H54 (cell line): ENCODE measurements at regions not wholly inside any gene's neighbourhood (a gene's known extent, or its start where the extent isn't known, plus 50 kb on each side); places are given as distances from the start of the nearest gene placed in this dataset.

Source experiments
- DNase-seq: peaks from one replicate; pipeline ENCODE4 v3.0.0; 2011; ENCODE audit warnings: low spot score, mixed read lengths; ENCODE audit not compliant: insufficient read length
- FAIRE-seq: peaks from 3 replicates; lab custom pipeline; 2011; peaks lifted over from hg19 to GRCh38; lab: Jason Lieb, UNC
- POLR2A ChIP-seq: IDR thresholded peaks from 2 replicates; pipeline ENCODE4 v1.6.1; 2011; ENCODE audit warnings: low read depth, mild to moderate bottlenecking, low read length

DNA sequence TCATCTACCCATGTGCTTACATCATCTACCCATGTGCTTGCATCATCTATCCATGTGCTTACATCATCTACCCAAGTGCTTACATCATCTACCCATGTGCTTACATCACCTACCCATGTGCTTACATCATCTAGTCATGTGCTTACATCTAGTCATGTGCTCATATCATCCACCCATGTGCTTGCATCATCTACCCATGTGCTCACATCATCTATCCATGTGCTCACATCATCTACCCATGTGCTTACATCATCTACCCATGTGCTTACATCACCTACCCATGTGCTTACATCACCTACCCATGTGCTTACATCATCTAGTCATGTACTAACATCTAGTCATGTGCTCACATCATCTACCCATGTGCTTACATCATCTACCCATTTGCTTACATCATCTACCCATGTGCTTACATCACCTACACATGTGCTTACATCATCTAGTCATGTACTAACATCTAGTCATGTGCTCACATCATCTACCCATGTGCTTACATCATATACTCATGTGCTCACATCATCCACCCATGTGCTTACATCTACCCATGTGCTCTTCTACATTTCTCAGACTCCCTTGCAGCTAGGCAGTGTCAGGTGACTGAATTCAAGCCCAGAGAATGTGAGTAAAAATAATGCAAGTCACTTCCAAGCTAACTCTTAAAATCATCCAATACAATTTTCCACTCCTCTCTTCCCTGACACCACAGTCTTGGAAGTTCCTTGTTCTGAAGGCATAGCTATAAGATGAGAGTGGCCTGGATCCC is 196.8 kb downstream of the CBLN1 start:
- FAIRE-seq (no peak), DNase-seq (no peak)
- no peak for TF ChIP-seq POLR2A

DNA sequence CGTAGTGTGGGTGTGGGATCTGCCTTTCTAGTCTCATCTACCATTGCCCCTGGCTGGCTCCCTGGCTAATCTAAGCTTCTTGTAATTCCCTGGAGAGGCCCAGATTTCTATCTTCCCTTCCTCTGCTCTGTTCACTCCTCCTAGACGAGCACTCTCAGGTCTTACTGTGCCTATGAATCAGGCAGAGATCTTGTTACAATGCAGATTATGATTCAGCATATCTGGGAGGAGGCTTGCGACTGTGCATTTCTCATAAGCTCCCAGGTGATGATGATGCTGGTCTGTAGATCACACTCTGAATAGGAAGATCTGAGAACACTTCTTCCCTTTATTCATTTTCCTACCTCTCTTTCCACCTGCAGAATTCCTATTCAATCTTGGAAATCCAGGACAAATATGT is 200.1 kb downstream of the CBLN1 start:
- FAIRE-seq = peak; percentile 23
- TF ChIP-seq POLR2A = no peak
- peak; percentile 11 for DNase-seq

DNA sequence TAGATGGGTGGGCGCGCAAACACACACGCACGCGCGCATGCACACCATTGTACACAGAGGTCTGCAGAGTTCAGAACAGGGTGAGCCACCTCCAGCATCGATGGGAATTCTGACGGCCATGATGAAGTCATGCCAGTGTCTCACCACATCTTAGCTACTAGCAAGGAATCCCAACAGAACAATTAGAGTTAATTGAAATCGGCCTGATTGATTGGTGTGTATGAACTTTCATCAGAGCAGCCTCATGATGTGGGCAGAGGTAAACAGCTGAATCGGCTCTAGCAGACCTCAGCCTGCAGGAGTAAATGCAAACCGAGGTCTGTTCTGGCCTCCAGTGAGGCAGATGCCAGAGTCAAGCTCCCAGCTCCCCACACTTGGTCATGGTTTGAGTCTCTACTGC is 200.6 kb downstream of the CBLN1 start:
- FAIRE-seq = no peak
- no peak for DNase-seq
- no peak for TF ChIP-seq POLR2A

- DNase-seq = no peak
- FAIRE-seq = no peak
- TF ChIP-seq POLR2A = no peak
Measured at GRCh38 chr16:49078571-49078970, 203.1 kb downstream of the CBLN1 start.

DNA sequence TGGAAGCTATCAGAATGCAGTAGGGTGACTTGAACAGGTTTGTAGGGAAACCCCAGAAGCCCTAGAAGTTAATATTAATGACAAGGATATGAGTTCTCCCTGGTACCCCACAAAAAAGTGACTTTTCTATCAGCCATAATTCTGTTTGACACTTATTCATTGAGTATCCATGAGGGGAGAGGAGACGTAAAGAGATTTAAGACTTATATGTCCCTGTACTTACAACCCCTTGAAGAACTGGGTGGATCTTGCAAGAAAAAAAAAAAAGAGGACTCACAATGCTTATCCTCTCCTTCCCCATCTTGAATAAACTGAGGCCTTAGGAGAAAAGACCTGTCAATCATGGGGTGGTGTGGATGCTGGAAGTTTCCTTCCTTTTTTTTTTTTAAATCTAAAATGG is 203.5 kb downstream of the CBLN1 start:
- no peak for FAIRE-seq
- no peak for TF ChIP-seq POLR2A
- DNase-seq = no peak

- no peak for DNase-seq
- TF ChIP-seq POLR2A = no peak
- FAIRE-seq = no peak
Measured at GRCh38 chr16:49075709-49076108, 205.9 kb downstream of the CBLN1 start.

DNA sequence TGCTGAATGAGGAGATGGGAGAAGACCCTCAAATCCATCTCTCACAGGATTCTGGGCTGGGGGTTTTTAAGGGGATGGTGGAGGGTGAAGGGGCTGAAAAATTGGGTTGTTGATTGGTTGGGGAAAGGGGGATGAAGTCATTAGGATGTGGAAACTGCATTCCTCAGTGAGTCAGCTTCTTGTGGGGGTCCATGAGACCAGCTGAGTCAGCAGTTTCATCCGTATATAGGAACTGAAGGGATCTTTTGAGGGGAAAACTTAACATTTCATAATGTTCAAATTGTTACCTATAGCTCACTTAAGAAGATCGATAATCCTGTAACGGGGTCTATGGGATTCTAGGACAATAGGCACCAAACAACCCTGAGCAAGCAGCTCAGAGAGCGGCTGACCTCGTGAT is 213.4 kb downstream of the CBLN1 start:
- no peak for DNase-seq
- TF ChIP-seq POLR2A = no peak
- no peak for FAIRE-seq

DNA sequence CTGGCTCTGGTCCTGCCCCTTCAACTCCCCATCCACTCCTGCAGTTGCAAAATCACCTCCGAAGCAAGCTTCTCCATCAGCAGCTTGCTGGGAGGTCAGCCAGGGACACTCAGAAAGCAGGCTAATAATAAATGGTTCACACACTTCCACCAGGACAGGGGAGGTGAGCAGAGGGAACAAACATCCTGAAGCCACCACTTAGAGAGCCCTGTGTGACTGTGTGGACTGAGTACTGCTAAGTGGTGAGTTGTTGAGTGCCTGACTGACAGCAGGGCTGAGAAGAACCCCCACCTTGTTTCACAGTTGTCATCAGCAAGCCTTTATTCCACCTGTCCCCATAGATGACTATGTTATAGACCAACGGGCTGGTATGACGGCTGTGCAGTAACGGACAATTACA is 213.9 kb downstream of the CBLN1 start:
- TF ChIP-seq POLR2A = no peak
- FAIRE-seq = no peak
- no peak for DNase-seq

DNA sequence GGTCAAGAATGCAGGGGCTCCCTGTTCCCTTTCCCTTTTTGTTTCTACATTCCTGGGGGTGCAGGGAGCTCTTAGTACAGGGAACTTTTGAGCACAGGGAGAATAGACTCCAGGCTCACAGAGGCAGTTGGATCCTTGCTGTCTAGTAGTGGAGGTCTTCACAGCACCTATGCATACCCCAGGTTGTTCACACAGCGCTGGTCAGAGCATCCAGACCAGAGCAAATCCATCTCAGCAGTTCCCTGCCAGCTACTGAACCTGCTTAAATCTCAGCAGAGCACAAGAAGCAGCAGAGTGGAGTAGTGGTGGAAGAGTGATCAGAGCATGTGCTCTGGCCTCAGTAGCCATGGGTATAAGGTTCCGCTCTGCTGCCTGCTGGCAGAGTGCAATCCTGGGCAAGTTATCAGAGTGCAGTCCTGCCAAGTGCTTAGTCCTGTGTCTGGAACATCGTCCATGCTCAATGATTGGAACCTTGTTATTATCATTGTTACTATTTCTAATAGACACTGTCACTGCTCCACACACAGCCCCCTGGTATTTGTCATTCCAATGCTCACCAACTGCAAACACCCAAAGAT is 220.4 kb downstream of the CBLN1 start:
- FAIRE-seq (no peak), DNase-seq (no peak)
- TF ChIP-seq POLR2A = no peak

DNA sequence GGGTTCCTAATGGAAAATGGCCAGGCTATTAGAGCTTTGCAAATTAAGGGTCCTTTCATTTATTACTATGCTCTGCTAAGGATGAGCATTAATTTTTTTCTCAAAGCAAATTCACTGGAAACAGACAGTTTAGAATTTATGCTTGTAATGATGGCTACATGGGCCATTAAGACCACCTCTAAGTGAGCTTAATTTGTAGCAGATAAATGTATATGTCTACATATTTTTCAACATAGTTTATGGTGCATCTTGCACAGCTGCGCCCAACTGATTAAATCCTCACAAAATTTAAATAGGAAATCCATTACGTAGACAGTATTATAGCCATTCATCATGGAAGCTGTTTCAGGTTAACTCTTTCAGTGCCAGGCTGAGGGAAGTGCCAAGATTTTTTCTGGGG is 220.9 kb downstream of the CBLN1 start:
- FAIRE-seq (no peak), DNase-seq (no peak)
- TF ChIP-seq POLR2A = no peak

- DNase-seq (no peak), FAIRE-seq (no peak)
- TF ChIP-seq POLR2A = no peak
Measured at GRCh38 chr16:49058382-49058781, 223.3 kb downstream of the CBLN1 start.

DNA sequence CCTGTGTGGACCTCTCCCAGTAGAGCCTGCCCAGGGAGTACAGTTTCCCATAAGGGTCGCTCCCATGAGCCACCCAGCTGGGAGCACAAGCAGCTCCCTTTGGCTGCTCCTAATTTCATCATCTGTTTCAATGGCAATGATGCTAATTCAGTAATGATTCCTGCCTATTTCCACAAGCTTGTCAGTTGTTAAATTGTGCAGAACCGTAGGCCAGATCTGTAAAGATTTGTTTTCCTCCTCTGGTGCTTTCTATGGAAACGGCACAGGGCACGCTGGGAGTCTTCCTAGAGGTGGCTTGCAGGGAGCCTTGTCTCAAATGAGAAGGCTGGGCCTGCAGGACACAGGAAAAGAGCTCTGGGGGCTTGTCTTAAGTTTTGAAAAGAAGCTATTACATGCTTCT is 223.7 kb downstream of the CBLN1 start:
- DNase-seq = no peak
- no peak for FAIRE-seq
- TF ChIP-seq POLR2A = no peak

DNA sequence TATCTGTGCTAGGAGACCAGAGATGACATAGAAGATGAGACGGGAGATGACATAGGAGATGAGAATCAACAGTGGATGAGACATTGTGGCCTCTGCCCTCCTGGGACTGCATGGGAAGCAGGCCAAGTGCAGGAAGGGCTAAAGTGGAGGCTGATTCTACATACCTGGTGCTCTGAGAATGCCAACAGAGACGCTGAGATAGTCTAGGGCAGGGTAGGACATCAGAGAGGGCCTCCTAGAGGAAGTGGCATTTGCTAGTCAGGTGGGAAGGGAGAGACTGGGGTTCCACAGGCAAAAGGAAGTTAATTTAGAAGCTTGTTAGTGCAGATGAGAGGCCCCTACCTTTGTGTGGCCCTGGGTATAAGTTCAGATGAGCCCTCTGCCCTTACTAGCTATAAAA is 224.2 kb downstream of the CBLN1 start:
- no peak for TF ChIP-seq POLR2A
- FAIRE-seq = no peak
- DNase-seq = no peak

DNA sequence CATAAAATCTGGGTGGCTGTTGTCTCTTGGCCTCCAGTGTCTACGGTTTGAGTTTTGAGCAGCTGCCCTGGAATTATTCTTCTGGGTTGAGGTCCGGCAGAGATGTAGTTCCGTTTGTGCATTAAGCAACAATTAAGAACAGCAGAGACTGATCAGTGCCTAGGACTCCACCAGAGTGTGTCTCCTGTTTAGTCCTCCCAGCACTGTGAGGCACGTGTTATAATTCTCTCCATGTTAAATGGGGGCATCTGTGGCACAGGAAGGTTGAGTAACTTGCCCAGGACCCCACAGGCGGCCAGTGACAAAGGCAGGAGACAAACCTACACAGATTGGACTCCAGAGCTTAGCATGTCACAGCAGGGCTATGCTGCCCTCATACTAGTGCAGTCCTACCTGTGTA is 225.1 kb downstream of the CBLN1 start:
- FAIRE-seq = no peak
- TF ChIP-seq POLR2A = no peak
- no peak for DNase-seq
